ENCODE measurements at regions not wholly inside any gene's neighbourhood (a gene's known extent, or its start where the extent isn't known, plus 50 kb on each side); places are given as distances from the start of the nearest gene placed in this dataset.

DNA sequence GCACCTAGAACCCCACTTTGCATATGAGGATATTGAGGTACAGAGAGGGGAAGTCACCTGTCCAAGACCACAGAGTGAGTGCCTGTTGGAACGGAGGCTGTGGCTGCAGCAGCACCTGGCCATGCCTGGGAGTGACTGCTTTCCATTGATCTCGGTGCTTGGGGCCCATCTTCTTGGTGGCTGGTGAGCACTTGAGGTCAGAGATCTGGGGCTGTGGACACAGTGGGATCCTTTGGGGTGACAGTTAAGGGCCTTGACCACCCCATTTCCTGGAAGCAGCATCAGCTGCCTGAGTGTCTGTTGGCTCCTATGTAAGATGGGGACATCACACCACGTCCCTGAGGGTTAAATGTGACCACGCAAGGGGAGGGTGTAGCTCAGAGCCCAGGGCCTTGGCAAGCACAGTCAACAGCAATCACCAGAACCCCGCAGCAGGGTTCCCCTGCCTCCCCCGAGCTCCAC lies 111.7 kb downstream of the IRF8 start (continued):
- TF ChIP-seq, protein P1, sequence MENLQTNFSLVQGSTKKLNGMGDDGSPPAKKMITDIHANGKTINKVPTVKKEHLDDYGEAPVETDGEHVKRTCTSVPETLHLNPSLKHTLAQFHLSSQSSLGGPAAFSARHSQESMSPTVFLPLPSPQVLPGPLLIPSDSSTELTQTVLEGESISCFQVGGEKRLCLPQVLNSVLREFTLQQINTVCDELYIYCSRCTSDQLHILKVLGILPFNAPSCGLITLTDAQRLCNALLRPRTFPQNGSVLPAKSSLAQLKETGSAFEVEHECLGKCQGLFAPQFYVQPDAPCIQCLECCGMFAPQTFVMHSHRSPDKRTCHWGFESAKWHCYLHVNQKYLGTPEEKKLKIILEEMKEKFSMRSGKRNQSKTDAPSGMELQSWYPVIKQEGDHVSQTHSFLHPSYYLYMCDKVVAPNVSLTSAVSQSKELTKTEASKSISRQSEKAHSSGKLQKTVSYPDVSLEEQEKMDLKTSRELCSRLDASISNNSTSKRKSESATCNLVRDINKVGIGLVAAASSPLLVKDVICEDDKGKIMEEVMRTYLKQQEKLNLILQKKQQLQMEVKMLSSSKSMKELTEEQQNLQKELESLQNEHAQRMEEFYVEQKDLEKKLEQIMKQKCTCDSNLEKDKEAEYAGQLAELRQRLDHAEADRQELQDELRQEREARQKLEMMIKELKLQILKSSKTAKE (IDR thresholded peaks at IDR 0.05; ENCODE audit: low read depth, poor library complexity, severe bottlenecking) = no peak
- 0 out of 2 replicates have a peak, but pooled peaks have one; percentile 15 for TF ChIP-seq CHD2 (IDR thresholded peaks at IDR 0.05; ENCODE audit: borderline replicate concordance, low read depth, low read length)
- no peak for TF ChIP-seq YY1 (IDR thresholded peaks at IDR 0.05; ENCODE audit: low read depth, low read length)
- 0 out of 2 replicates have a peak, but pooled peaks have one; percentile 13 for TF ChIP-seq MTA2 (IDR thresholded peaks at IDR 0.05; ENCODE audit: low read depth)
- no peak for TF ChIP-seq WRNIP1 (IDR thresholded peaks at IDR 0.05; ENCODE audit: borderline replicate concordance, low read depth, low read length)
- TF ChIP-seq TCF3 (IDR thresholded peaks at IDR 0.05; ENCODE audit: borderline replicate concordance, insufficient read depth, low read depth, low read length) = 0 out of 2 replicates have a peak, but pooled peaks have one; percentile 64
- TF ChIP-seq IKZF1 (conservative IDR thresholded peaks at IDR 0.05) = peak; percentile 38; the same call in 1 of the 2 replicates

DNA sequence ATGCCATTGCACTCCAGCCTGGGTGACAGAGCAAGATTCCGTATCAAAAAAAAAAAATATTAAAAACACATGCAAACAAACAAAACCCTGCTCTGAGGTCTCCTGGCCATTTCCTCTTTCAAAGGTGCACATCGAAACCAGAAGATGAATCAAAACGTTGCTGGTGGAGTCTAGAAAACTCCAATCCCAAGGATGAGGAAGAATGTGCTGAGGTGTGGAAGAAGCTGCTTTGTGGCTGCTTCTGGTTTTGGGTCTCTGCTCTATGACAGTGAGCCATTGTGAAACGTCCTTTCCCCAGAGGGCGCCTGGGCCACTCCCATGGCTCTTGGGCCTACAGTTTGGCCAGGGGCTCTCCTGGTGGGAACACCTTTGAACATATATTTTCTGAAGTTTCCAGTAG lies 112.6 kb downstream of the IRF8 start:
- DNase-seq (ENCODE audit: low read depth, low spot score) (peak; percentile 68), ATAC-seq (peak; percentile 73), FAIRE-seq (no peak)
- Histone ChIP-seq H2AFZ (ENCODE audit: control insufficient read depth, low read depth, low read length) (no peak overlapping the region), H4K20me1 (ENCODE audit: control insufficient read depth, insufficient read depth) (no peaks in the 10 kb centered on the region), H3K4me2 (ENCODE audit: control insufficient read depth, insufficient read depth) (peak overlapping the region; percentile 63), H3K4me1 (ENCODE audit: control insufficient read depth, insufficient read depth, low read length) (peaks cover 52% of the 10 kb centered on the region), H3K9me3 (replicated peaks; ENCODE audit: control insufficient read depth, insufficient read depth, low read length) (no peaks in the 10 kb centered on the region; the same call in 2 of the 3 replicates), H3K79me2 (ENCODE audit: control insufficient read depth, insufficient read depth, low read length) (no peaks in the 10 kb centered on the region), H3K36me3 (ENCODE audit: control insufficient read depth in 2 of 2, insufficient read depth in 2 of 2, low read length in 1 of 2) (no peaks in the 10 kb centered on the region), H3K27me3 (replicated peaks in 1 of 2; ENCODE audit: control insufficient read depth in 2 of 2, insufficient read depth in 2 of 2, low read length in 1 of 2) (no peaks in the 10 kb centered on the region), H3K9ac (ENCODE audit: control insufficient read depth, insufficient read depth, low read length) (no peak overlapping the region), H3K27ac (ENCODE audit: control insufficient read depth, insufficient read depth) (peak overlapping the region; percentile 66), H3K4me3 (no peak overlapping the region)
- intact Hi-C loops (cut with micrococcal nuclease; ENCODE audit: unreplicated experiment) (loop anchor here (1.0 to 2.0 kb wide), 2 partner anchors 23 to 75 kb away; no protein-coding TSS in a partner anchor), in situ Hi-C loops (cut with MboI) (loop anchor here (10.0 kb wide), 1 partner anchor 107 kb away; no protein-coding TSS in a partner anchor)
- ChIA-PET POLR2A (interaction anchor here (0.8 to 7.0 kb wide), 4 partner anchors 10 to 112 kb away, joined by 3 to 58 read pairs (median 10); no protein-coding TSS in a partner anchor), CTCF (interaction anchor here (0.6 to 17.2 kb wide), 9 partner anchors 10 to 214 kb away, joined by 3 to 345 read pairs (median 4); no protein-coding TSS in a partner anchor), SMC1A (ENCODE audit: uncharacterized antibody, unreplicated experiment) (interaction anchor here (0.8 to 16.1 kb wide), 4 partner anchors 18 to 190 kb away, joined by 5 to 338 read pairs (median 119); no protein-coding TSS in a partner anchor), RAD21 (ENCODE audit: unreplicated experiment) (interaction anchor here (0.8 to 12.2 kb wide), 8 partner anchors 12 to 190 kb away, joined by 3 to 157 read pairs (median 5); no protein-coding TSS in a partner anchor)
- 0% methylated on average over 5 of the region's 5 CpGs for WGBS (ENCODE audit: insufficient coverage, insufficient replicate concordance, low lambda C conversion rate, missing lambda C conversion rate)
- BruUV-seq (replicated peaks) = no TSS peak
- TF ChIP-seq YY1 (IDR thresholded peaks at IDR 0.05; ENCODE audit: low read depth, low read length) (0 out of 2 replicates have a peak, but pooled peaks have one; percentile 10), YBX1 (IDR thresholded peaks at IDR 0.05) (no peak), FOXK2 (IDR thresholded peaks at IDR 0.05) (no peak), CBFB (IDR thresholded peaks at IDR 0.05; ENCODE audit: low read depth) (0 out of 2 replicates have a peak, but pooled peaks have one; percentile 27), MEF2B (IDR thresholded peaks at IDR 0.05; ENCODE audit: partially characterized antibody, poor library complexity, severe bottlenecking) (peak; percentile 74), SP1 (IDR thresholded peaks at IDR 0.05; ENCODE audit: low read depth, low read length) (peak; percentile 31), GATAD2B (conservative IDR thresholded peaks at IDR 0.05; ENCODE audit: low read depth) (0 out of 2 replicates have a peak, but pooled peaks have one; percentile 20), NBN (IDR thresholded peaks at IDR 0.05) (no peak), JUNB (IDR thresholded peaks at IDR 0.05) (peak; percentile 65), MYB (IDR thresholded peaks at IDR 0.05; ENCODE audit: borderline replicate concordance, low read depth, low read length) (no peak), IKZF1 (conservative IDR thresholded peaks at IDR 0.05) (peak; percentile 76), SMC3 (IDR thresholded peaks at IDR 0.05; ENCODE audit: borderline replicate concordance, low read length) (no peak), NFIC (IDR thresholded peaks at IDR 0.05; ENCODE audit: low read depth, low read length) (peak; percentile 74)
- TF ChIP-seq, protein P2, sequence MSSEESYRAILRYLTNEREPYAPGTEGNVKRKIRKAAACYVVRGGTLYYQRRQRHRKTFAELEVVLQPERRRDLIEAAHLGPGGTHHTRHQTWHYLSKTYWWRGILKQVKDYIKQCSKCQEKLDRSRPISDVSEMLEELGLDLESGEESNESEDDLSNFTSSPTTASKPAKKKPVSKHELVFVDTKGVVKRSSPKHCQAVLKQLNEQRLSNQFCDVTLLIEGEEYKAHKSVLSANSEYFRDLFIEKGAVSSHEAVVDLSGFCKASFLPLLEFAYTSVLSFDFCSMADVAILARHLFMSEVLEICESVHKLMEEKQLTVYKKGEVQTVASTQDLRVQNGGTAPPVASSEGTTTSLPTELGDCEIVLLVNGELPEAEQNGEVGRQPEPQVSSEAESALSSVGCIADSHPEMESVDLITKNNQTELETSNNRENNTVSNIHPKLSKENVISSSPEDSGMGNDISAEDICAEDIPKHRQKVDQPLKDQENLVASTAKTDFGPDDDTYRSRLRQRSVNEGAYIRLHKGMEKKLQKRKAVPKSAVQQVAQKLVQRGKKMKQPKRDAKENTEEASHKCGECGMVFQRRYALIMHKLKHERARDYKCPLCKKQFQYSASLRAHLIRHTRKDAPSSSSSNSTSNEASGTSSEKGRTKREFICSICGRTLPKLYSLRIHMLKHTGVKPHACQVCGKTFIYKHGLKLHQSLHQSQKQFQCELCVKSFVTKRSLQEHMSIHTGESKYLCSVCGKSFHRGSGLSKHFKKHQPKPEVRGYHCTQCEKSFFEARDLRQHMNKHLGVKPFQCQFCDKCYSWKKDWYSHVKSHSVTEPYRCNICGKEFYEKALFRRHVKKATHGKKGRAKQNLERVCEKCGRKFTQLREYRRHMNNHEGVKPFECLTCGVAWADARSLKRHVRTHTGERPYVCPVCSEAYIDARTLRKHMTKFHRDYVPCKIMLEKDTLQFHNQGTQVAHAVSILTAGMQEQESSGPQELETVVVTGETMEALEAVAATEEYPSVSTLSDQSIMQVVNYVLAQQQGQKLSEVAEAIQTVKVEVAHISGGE (CRISPR knock-in tag; IDR thresholded peaks at IDR 0.05) = no peak

Data from GM12878 (cell line).